ENCODE measurements at regions not wholly inside any gene's neighbourhood (a gene's known extent, or its start where the extent isn't known, plus 50 kb on each side); places are given as distances from the start of the nearest gene placed in this dataset.

GRCh38 chr9:27625751-27626150 is 52.5 kb upstream of the C9orf72 start:
- H3K4me1 ChIP-seq (ENCODE audit: insufficient read depth, low read length): 0 out of 2 replicates have a peak, but pooled peaks cover 5% of the 10 kb centered on the region
- no peak overlapping the region for H3K9ac ChIP-seq (ENCODE audit: low read depth, low read length)
- no peaks in the 10 kb centered on the region for H3K9me3 ChIP-seq (ENCODE audit: insufficient read depth, low read depth, low read length)
- 0 out of 2 replicates have a peak, but pooled peaks cover 5% of the 10 kb centered on the region for H3K27me3 ChIP-seq (ENCODE audit: insufficient read depth, low read length)
- no peak overlapping the region for H3K27ac ChIP-seq (ENCODE audit: low read length)
- no peak overlapping the region for H3K4me3 ChIP-seq (ENCODE audit: low read length)
- H3K36me3 ChIP-seq (ENCODE audit: insufficient read depth, low read depth, low read length): no peaks in the 10 kb centered on the region

- Histone ChIP-seq H3K27ac (ENCODE audit: low read length) (no peak overlapping the region), H3K4me1 (ENCODE audit: insufficient read depth, low read length) (0 out of 2 replicates have a peak, but pooled peaks cover 5% of the 10 kb centered on the region), H3K27me3 (ENCODE audit: insufficient read depth, low read length) (0 out of 2 replicates have a peak, but pooled peaks cover 5% of the 10 kb centered on the region), H3K9me3 (ENCODE audit: insufficient read depth, low read depth, low read length) (no peaks in the 10 kb centered on the region), H3K9ac (ENCODE audit: low read depth, low read length) (no peak overlapping the region), H3K36me3 (ENCODE audit: insufficient read depth, low read depth, low read length) (no peaks in the 10 kb centered on the region), H3K4me3 (ENCODE audit: low read length) (no peak overlapping the region)
Observed at GRCh38 chr9:27626244-27627187, 53.2 kb upstream of the C9orf72 start.

- Histone ChIP-seq H3K36me3 (ENCODE audit: insufficient read depth, low read depth, low read length) (no peaks in the 10 kb centered on the region), H3K9me3 (ENCODE audit: insufficient read depth, low read depth, low read length) (no peaks in the 10 kb centered on the region), H3K27ac (ENCODE audit: low read length) (no peak overlapping the region), H3K4me1 (ENCODE audit: insufficient read depth, low read length) (0 out of 2 replicates have a peak, but pooled peaks cover 5% of the 10 kb centered on the region), H3K27me3 (ENCODE audit: insufficient read depth, low read length) (0 out of 2 replicates have a peak, but pooled peaks cover 5% of the 10 kb centered on the region), H3K9ac (ENCODE audit: low read depth, low read length) (no peak overlapping the region), H3K4me3 (ENCODE audit: low read length) (no peak overlapping the region)
Observed at GRCh38 chr9:27627188-27627564, 53.9 kb upstream of the C9orf72 start.

- Histone ChIP-seq H3K4me1 (ENCODE audit: insufficient read depth, low read length) (0 out of 2 replicates have a peak, but pooled peaks cover 5% of the 10 kb centered on the region), H3K9ac (ENCODE audit: low read depth, low read length) (no peak overlapping the region), H3K4me3 (ENCODE audit: low read length) (no peak overlapping the region), H3K27ac (ENCODE audit: low read length) (no peak overlapping the region), H3K27me3 (ENCODE audit: insufficient read depth, low read length) (0 out of 2 replicates have a peak, but pooled peaks cover 5% of the 10 kb centered on the region), H3K36me3 (ENCODE audit: insufficient read depth, low read depth, low read length) (no peaks in the 10 kb centered on the region), H3K9me3 (ENCODE audit: insufficient read depth, low read depth, low read length) (no peaks in the 10 kb centered on the region)
Observed at GRCh38 chr9:27628311-27628710, 55.0 kb upstream of the C9orf72 start.

GRCh38 chr9:27629425-27629824 is 56.1 kb upstream of the C9orf72 start:
- no peaks in the 10 kb centered on the region for H3K9me3 ChIP-seq (ENCODE audit: insufficient read depth, low read depth, low read length)
- 0 out of 2 replicates have a peak, but pooled peaks cover 5% of the 10 kb centered on the region for H3K4me1 ChIP-seq (ENCODE audit: insufficient read depth, low read length)
- no peak overlapping the region for H3K9ac ChIP-seq (ENCODE audit: low read depth, low read length)
- 0 out of 2 replicates have a peak, but pooled peaks cover 5% of the 10 kb centered on the region for H3K27me3 ChIP-seq (ENCODE audit: insufficient read depth, low read length)
- no peaks in the 10 kb centered on the region for H3K36me3 ChIP-seq (ENCODE audit: insufficient read depth, low read depth, low read length)
- H3K27ac ChIP-seq (ENCODE audit: low read length): no peak overlapping the region
- H3K4me3 ChIP-seq (ENCODE audit: low read length): no peak overlapping the region

- H3K27me3 ChIP-seq (ENCODE audit: insufficient read depth, low read length): no peaks in the 10 kb centered on the region
- no peak overlapping the region for H3K9ac ChIP-seq (ENCODE audit: low read depth, low read length)
- H3K4me3 ChIP-seq (ENCODE audit: low read length): no peak overlapping the region
- H3K27ac ChIP-seq (ENCODE audit: low read length): no peak overlapping the region
- H3K9me3 ChIP-seq (ENCODE audit: insufficient read depth, low read depth, low read length): no peaks in the 10 kb centered on the region
- H3K36me3 ChIP-seq (ENCODE audit: insufficient read depth, low read depth, low read length): no peaks in the 10 kb centered on the region
- 0 out of 2 replicates have a peak, but pooled peaks cover 5% of the 10 kb centered on the region for H3K4me1 ChIP-seq (ENCODE audit: insufficient read depth, low read length)
Observed at GRCh38 chr9:27632254-27632653, 59.0 kb upstream of the C9orf72 start.

- Histone ChIP-seq H3K9ac (ENCODE audit: low read depth, low read length) (no peak overlapping the region), H3K27ac (ENCODE audit: low read length) (no peak overlapping the region), H3K4me1 (ENCODE audit: insufficient read depth, low read length) (no peaks in the 10 kb centered on the region)
Observed at GRCh38 chr9:27633764-27634163, 60.5 kb upstream of the C9orf72 start.

GRCh38 chr9:27634879-27635278 is 61.6 kb upstream of the C9orf72 start:
- Histone ChIP-seq H3K27me3 (ENCODE audit: insufficient read depth, low read length) (no peaks in the 10 kb centered on the region), H3K4me3 (ENCODE audit: low read length) (no peak overlapping the region), H3K27ac (ENCODE audit: low read length) (no peak overlapping the region), H3K9me3 (ENCODE audit: insufficient read depth, low read depth, low read length) (no peaks in the 10 kb centered on the region), H3K4me1 (ENCODE audit: insufficient read depth, low read length) (no peaks in the 10 kb centered on the region), H3K9ac (ENCODE audit: low read depth, low read length) (no peak overlapping the region), H3K36me3 (ENCODE audit: insufficient read depth, low read depth, low read length) (no peaks in the 10 kb centered on the region)

More at GRCh38 chr9:27633764-27634163, 60.5 kb upstream of the C9orf72 start:
- H3K36me3 ChIP-seq (ENCODE audit: insufficient read depth, low read depth, low read length): no peaks in the 10 kb centered on the region
- H3K4me3 ChIP-seq (ENCODE audit: low read length): no peak overlapping the region
- no peaks in the 10 kb centered on the region for H3K27me3 ChIP-seq (ENCODE audit: insufficient read depth, low read length)
- H3K9me3 ChIP-seq (ENCODE audit: insufficient read depth, low read depth, low read length): no peaks in the 10 kb centered on the region

GRCh38 chr9:27638716-27639115 is 65.4 kb upstream of the C9orf72 start:
- H3K36me3 ChIP-seq (ENCODE audit: insufficient read depth, low read depth, low read length): no peaks in the 10 kb centered on the region
- no peak overlapping the region for H3K4me3 ChIP-seq (ENCODE audit: low read length)
- H3K9ac ChIP-seq (ENCODE audit: low read depth, low read length): no peak overlapping the region
- H3K27me3 ChIP-seq (ENCODE audit: insufficient read depth, low read length): no peaks in the 10 kb centered on the region
- no peaks in the 10 kb centered on the region for H3K9me3 ChIP-seq (ENCODE audit: insufficient read depth, low read depth, low read length)
- H3K4me1 ChIP-seq (ENCODE audit: insufficient read depth, low read length): no peaks in the 10 kb centered on the region
- H3K27ac ChIP-seq (ENCODE audit: low read length): no peak overlapping the region

GRCh38 chr9:27645161-27645840 is 72.0 kb upstream of the C9orf72 start:
- Histone ChIP-seq H3K27ac (ENCODE audit: low read length) (no peak overlapping the region), H3K9me3 (ENCODE audit: insufficient read depth, low read depth, low read length) (no peaks in the 10 kb centered on the region), H3K27me3 (ENCODE audit: insufficient read depth, low read length) (no peaks in the 10 kb centered on the region), H3K4me1 (ENCODE audit: insufficient read depth, low read length) (peaks cover 4% of the 10 kb centered on the region; the same call in 1 of the 2 replicates), H3K4me3 (ENCODE audit: low read length) (no peak overlapping the region), H3K36me3 (ENCODE audit: insufficient read depth, low read depth, low read length) (no peaks in the 10 kb centered on the region), H3K9ac (ENCODE audit: low read depth, low read length) (no peak overlapping the region)

- Histone ChIP-seq H3K4me1 (ENCODE audit: insufficient read depth, low read length) (no peaks in the 10 kb centered on the region), H3K27me3 (ENCODE audit: insufficient read depth, low read length) (no peaks in the 10 kb centered on the region), H3K9ac (ENCODE audit: low read depth, low read length) (no peak overlapping the region), H3K9me3 (ENCODE audit: insufficient read depth, low read depth, low read length) (no peaks in the 10 kb centered on the region), H3K36me3 (ENCODE audit: insufficient read depth, low read depth, low read length) (no peaks in the 10 kb centered on the region), H3K4me3 (ENCODE audit: low read length) (no peak overlapping the region), H3K27ac (ENCODE audit: low read length) (no peak overlapping the region)
Observed at GRCh38 chr9:27653246-27653645, 80.0 kb upstream of the C9orf72 start.

Data from iPS-20b (cell line).